Progenitor cell of endocrine pancreas (in vitro differentiated cells): ENCODE measurements at regions not wholly inside any gene's neighbourhood (a gene's known extent, or its start where the extent isn't known, plus 50 kb on each side); places are given as distances from the start of the nearest gene placed in this dataset.
A peak's percentile ranks its signal among the peaks of the same experiment; 100 is the strongest.

Experiments
- DNase-seq: peaks from one replicate; pipeline ENCODE4 v3.0.0; 2021; ENCODE audit warnings: low spot score; ENCODE audit not compliant: unreplicated experiment
- H3K27ac Mint-ChIP-seq: 2 replicates; pipeline ENCODE4 v1.8.0; 2021; ENCODE audit warnings: mild to moderate bottlenecking, moderate library complexity, mixed read lengths
- H3K27me3 Mint-ChIP-seq: 2 replicates; pipeline ENCODE4 v1.8.0; 2021; ENCODE audit warnings: mixed read lengths
- H3K36me3 Mint-ChIP-seq: 2 replicates; pipeline ENCODE4 v1.8.0; 2022; ENCODE audit warnings: mixed read lengths; ENCODE audit not compliant: insufficient read depth
- H3K4me1 Mint-ChIP-seq: 2 replicates; pipeline ENCODE4 v1.8.0; 2021; ENCODE audit warnings: low read depth, mixed read lengths
- H3K4me3 Mint-ChIP-seq: 2 replicates; pipeline ENCODE4 v1.8.0; 2021; ENCODE audit warnings: low read depth, mild to moderate bottlenecking, moderate library complexity, mixed read lengths
- H3K9me3 Mint-ChIP-seq: 2 replicates; pipeline ENCODE4 v1.8.0; 2021; ENCODE audit warnings: low read depth, mixed read lengths
- CTCF ChIP-seq: fragments of 200-600 bp; sonication (generic); IDR thresholded peaks from one replicate; pipeline ENCODE4 v1.5.0; 2021; ENCODE audit warnings: antibody characterized with exemption, mild to moderate bottlenecking; ENCODE audit not compliant: unreplicated experiment

- Mint-ChIP-seq H3K4me1 (peaks cover 5% of the 10 kb centered on the region), H3K9me3 (peaks cover 7% of the 10 kb centered on the region), H3K27ac (no peak overlapping the region), H3K27me3 (peaks cover 37% of the 10 kb centered on the region), H3K36me3 (no peaks in the 10 kb centered on the region), H3K4me3 (no peak overlapping the region)
- TF ChIP-seq CTCF, result no peak
- no peak for DNase-seq
Observed at GRCh38 chr5:112528928-112529327, 109.9 kb upstream of the EPB41L4A start.

GRCh38 chr5:112529525-112529924 is 110.4 kb upstream of the EPB41L4A start:
- peaks cover 42% of the 10 kb centered on the region for H3K27me3 Mint-ChIP-seq
- H3K36me3 Mint-ChIP-seq, result no peaks in the 10 kb centered on the region
- peak; percentile 40 for TF ChIP-seq CTCF
- H3K27ac Mint-ChIP-seq, result no peak overlapping the region
- H3K4me1 Mint-ChIP-seq, result peaks cover 10% of the 10 kb centered on the region
- no peak for DNase-seq
- peaks cover 6% of the 10 kb centered on the region for H3K9me3 Mint-ChIP-seq
- no peak overlapping the region for H3K4me3 Mint-ChIP-seq

- DNase-seq, result no peak
- no peak for TF ChIP-seq CTCF
- Mint-ChIP-seq H3K36me3 (no peaks in the 10 kb centered on the region), H3K9me3 (no peaks in the 10 kb centered on the region), H3K4me3 (no peak overlapping the region), H3K27ac (no peak overlapping the region), H3K27me3 (peaks cover 48% of the 10 kb centered on the region), H3K4me1 (peaks cover 34% of the 10 kb centered on the region)
Observed at GRCh38 chr5:112532654-112533360, 113.7 kb upstream of the EPB41L4A start.

- no peak for DNase-seq
- Mint-ChIP-seq H3K9me3 (no peaks in the 10 kb centered on the region), H3K36me3 (no peaks in the 10 kb centered on the region), H3K4me1 (peaks cover 34% of the 10 kb centered on the region), H3K27me3 (peaks cover 49% of the 10 kb centered on the region), H3K27ac (no peak overlapping the region), H3K4me3 (no peak overlapping the region)
- TF ChIP-seq CTCF, result no peak
Observed at GRCh38 chr5:112533362-112533761, 114.3 kb upstream of the EPB41L4A start.

GRCh38 chr5:112534067-112534583 is 115.0 kb upstream of the EPB41L4A start:
- no peak overlapping the region for H3K4me3 Mint-ChIP-seq
- no peaks in the 10 kb centered on the region for H3K36me3 Mint-ChIP-seq
- DNase-seq, result no peak
- H3K9me3 Mint-ChIP-seq, result no peaks in the 10 kb centered on the region
- H3K27ac Mint-ChIP-seq, result no peak overlapping the region
- H3K27me3 Mint-ChIP-seq, result peaks cover 48% of the 10 kb centered on the region
- no peak for TF ChIP-seq CTCF
- H3K4me1 Mint-ChIP-seq, result peaks cover 34% of the 10 kb centered on the region
